MM.1S (cell line): ENCODE measurements at regions not wholly inside any gene's neighbourhood (a gene's known extent, or its start where the extent isn't known, plus 50 kb on each side); places are given as distances from the start of the nearest gene placed in this dataset.
"Not testable (repeated sequence)": the region's sequence is repeated elsewhere in the genome, so short reads cannot be mapped to it uniquely, and the experiment has no call there.

ENCODE experiments used
- DNase-seq: peaks from one replicate; pipeline ENCODE4 v3.0.0-alpha.2; 2015
- H2AFZ ChIP-seq: fragments of 300-600 bp; sonication (generic); 2 replicates; pipeline ENCODE4 v1.6.0; 2016; ENCODE audit warnings: antibody characterized with exemption, low read length
- H3F3A ChIP-seq: fragments of 300-600 bp; sonication (generic); 2 replicates; pipeline ENCODE4 v1.6.1; 2016; ENCODE audit warnings: mild to moderate bottlenecking, antibody characterized with exemption, low read length, moderate library complexity, mixed read lengths; ENCODE audit not compliant: insufficient read depth
- H3K27ac ChIP-seq: fragments of 300-600 bp; sonication (generic); 2 replicates; pipeline ENCODE4 v1.5.1; 2016; ENCODE audit warnings: mild to moderate bottlenecking, low read length
- H3K27me3 ChIP-seq: fragments of 300-600 bp; sonication (generic); replicated peaks from 2 replicates; pipeline ENCODE4 v1.6.0; 2016; ENCODE audit warnings: low read length; ENCODE audit not compliant: insufficient read depth
- H3K36me3 ChIP-seq: fragments of 300-600 bp; sonication (generic); replicated peaks from 2 replicates; pipeline ENCODE4 v1.6.1; 2016; ENCODE audit warnings: mild to moderate bottlenecking, low read length, mixed read lengths; ENCODE audit not compliant: insufficient read depth
- H3K4me1 ChIP-seq: fragments of 300-600 bp; sonication (generic); 2 replicates; pipeline ENCODE4 v1.6.1; 2016; ENCODE audit warnings: low read length, mixed read lengths
- H3K4me2 ChIP-seq: fragments of 300-600 bp; sonication (generic); 2 replicates; pipeline ENCODE4 v1.6.0; 2016; ENCODE audit warnings: low read depth, low read length
- H3K4me3 ChIP-seq: fragments of 300-600 bp; sonication (generic); 2 replicates; pipeline ENCODE4 v1.5.1; 2016; ENCODE audit warnings: low read length, mixed read lengths
- H3K79me2 ChIP-seq: fragments of 300-600 bp; sonication (generic); 2 replicates; pipeline ENCODE4 v1.6.1; 2016; ENCODE audit warnings: mixed run types, low read length, mixed read lengths
- H3K9ac ChIP-seq: fragments of 300-600 bp; sonication (generic); 2 replicates; pipeline ENCODE4 v1.6.1; 2016; ENCODE audit warnings: low read length, mixed read lengths
- H3K9me2 ChIP-seq: fragments of 300-600 bp; sonication (generic); replicated peaks from 2 replicates; pipeline ENCODE4 v1.6.1; 2016; ENCODE audit warnings: mild to moderate bottlenecking, low read length, mixed read lengths; ENCODE audit not compliant: insufficient read depth
- H3K9me3 ChIP-seq: fragments of 300-600 bp; sonication (generic); replicated peaks from 2 replicates; pipeline ENCODE4 v1.6.1; 2016; ENCODE audit warnings: mild to moderate bottlenecking, low read length, mixed read lengths; ENCODE audit not compliant: insufficient read depth
- H4K20me1 ChIP-seq: fragments of 300-600 bp; sonication (generic); 2 replicates; pipeline ENCODE4 v1.6.1; 2016; ENCODE audit warnings: mild to moderate bottlenecking, low read length, moderate library complexity, mixed read lengths; ENCODE audit not compliant: insufficient read depth
- EZH2 ChIP-seq: fragments of 300-600 bp; sonication (generic); optimal IDR thresholded peaks from 2 replicates; pipeline ENCODE3; 2017; ENCODE audit warnings: low read depth, mild to moderate bottlenecking, antibody characterized with exemption, low read length, mixed read lengths
- EZH2phosphoT487 ChIP-seq: fragments of 300-600 bp; sonication (generic); IDR thresholded peaks from 2 replicates; pipeline ENCODE4 v1.6.1; 2018; ENCODE audit warnings: antibody characterized with exemption, low read length
- TF ChIP-seq, protein P1 (sequence below): fragments of 300-600 bp; sonication (generic); IDR thresholded peaks from 2 replicates; pipeline ENCODE4 v1.5.1; 2016; ENCODE audit warnings: antibody characterized with exemption, low read length, mixed read lengths

- H3K9me2 ChIP-seq = no peaks in the 10 kb centered on the region
- H3K79me2 ChIP-seq = no peaks in the 10 kb centered on the region
- no peak for DNase-seq
- H3K4me3 ChIP-seq = no peak overlapping the region
- H2AFZ ChIP-seq = no peak overlapping the region
- no peak overlapping the region for H3K4me2 ChIP-seq
- TF ChIP-seq, protein P1, sequence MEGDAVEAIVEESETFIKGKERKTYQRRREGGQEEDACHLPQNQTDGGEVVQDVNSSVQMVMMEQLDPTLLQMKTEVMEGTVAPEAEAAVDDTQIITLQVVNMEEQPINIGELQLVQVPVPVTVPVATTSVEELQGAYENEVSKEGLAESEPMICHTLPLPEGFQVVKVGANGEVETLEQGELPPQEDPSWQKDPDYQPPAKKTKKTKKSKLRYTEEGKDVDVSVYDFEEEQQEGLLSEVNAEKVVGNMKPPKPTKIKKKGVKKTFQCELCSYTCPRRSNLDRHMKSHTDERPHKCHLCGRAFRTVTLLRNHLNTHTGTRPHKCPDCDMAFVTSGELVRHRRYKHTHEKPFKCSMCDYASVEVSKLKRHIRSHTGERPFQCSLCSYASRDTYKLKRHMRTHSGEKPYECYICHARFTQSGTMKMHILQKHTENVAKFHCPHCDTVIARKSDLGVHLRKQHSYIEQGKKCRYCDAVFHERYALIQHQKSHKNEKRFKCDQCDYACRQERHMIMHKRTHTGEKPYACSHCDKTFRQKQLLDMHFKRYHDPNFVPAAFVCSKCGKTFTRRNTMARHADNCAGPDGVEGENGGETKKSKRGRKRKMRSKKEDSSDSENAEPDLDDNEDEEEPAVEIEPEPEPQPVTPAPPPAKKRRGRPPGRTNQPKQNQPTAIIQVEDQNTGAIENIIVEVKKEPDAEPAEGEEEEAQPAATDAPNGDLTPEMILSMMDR = no peak
- TF ChIP-seq EZH2phosphoT487 = no peak
- no peak for TF ChIP-seq EZH2
- H3K9ac ChIP-seq = no peak overlapping the region
- no peaks in the 10 kb centered on the region for H3K9me3 ChIP-seq
- H3K27me3 ChIP-seq = no peaks in the 10 kb centered on the region
- H4K20me1 ChIP-seq = no peaks in the 10 kb centered on the region
- no peaks in the 10 kb centered on the region for H3K36me3 ChIP-seq
- no peak overlapping the region for H3K27ac ChIP-seq
- H3K4me1 ChIP-seq = no peaks in the 10 kb centered on the region
- no peaks in the 10 kb centered on the region for H3F3A ChIP-seq
These were observed 93.8 kb upstream of the PRDX6 start for GRCh38 chr1:173383351-173383750.

GRCh38 chr1:173388352-173388751 is 88.8 kb upstream of the PRDX6 start:
- H3K79me2 ChIP-seq = no peaks in the 10 kb centered on the region
- TF ChIP-seq EZH2phosphoT487 = no peak
- TF ChIP-seq EZH2 = no peak
- H3K9ac ChIP-seq = no peak overlapping the region
- no peak overlapping the region for H3K4me3 ChIP-seq
- no peaks in the 10 kb centered on the region for H4K20me1 ChIP-seq
- H3K9me3 ChIP-seq = no peaks in the 10 kb centered on the region
- H3K4me2 ChIP-seq = no peak overlapping the region
- no peaks in the 10 kb centered on the region for H3K9me2 ChIP-seq
- no peaks in the 10 kb centered on the region for H3K36me3 ChIP-seq
- H3F3A ChIP-seq = no peaks in the 10 kb centered on the region
- no peak for DNase-seq
- no peak overlapping the region for H2AFZ ChIP-seq
- H3K27ac ChIP-seq = no peak overlapping the region
- no peaks in the 10 kb centered on the region for H3K4me1 ChIP-seq
- no peaks in the 10 kb centered on the region for H3K27me3 ChIP-seq

GRCh38 chr1:173392895-173393658 is 84.1 kb upstream of the PRDX6 start:
- no peak for DNase-seq
- no peak overlapping the region for H3K4me2 ChIP-seq
- H2AFZ ChIP-seq = no peak overlapping the region
- no peaks in the 10 kb centered on the region for H3K9me3 ChIP-seq
- H3K27me3 ChIP-seq = no peaks in the 10 kb centered on the region
- no peaks in the 10 kb centered on the region for H3K9me2 ChIP-seq
- no peaks in the 10 kb centered on the region for H4K20me1 ChIP-seq
- TF ChIP-seq EZH2phosphoT487 (no peak), EZH2 (no peak)
- TF ChIP-seq, protein P1 = no peak
- H3K9ac ChIP-seq = no peak overlapping the region
- H3K36me3 ChIP-seq = no peaks in the 10 kb centered on the region
- no peak overlapping the region for H3K4me3 ChIP-seq
- H3F3A ChIP-seq = no peaks in the 10 kb centered on the region
- no peaks in the 10 kb centered on the region for H3K79me2 ChIP-seq
- no peaks in the 10 kb centered on the region for H3K4me1 ChIP-seq
- no peak overlapping the region for H3K27ac ChIP-seq

DNA sequence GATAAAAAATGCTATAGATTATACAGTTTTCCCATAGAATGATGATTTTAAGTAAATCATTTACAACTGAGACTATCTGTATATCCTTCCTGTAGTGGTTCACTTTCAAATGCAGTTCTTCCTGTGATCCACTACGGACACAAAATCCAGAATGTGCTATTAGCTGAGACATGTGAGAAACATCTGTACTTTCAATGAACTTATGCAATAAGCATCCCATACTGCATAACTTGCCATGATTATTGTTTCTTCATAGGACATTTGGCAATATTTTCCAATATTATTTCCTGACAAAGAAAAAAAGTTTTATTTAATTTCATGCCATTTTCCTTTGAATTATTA is 83.5 kb upstream of the PRDX6 start:
- Histone ChIP-seq H3K9me2 (no peaks in the 10 kb centered on the region), H3K27ac (no peak overlapping the region), H4K20me1 (no peaks in the 10 kb centered on the region), H3K27me3 (no peaks in the 10 kb centered on the region), H3K4me2 (no peak overlapping the region), H3K9ac (no peak overlapping the region), H3K4me3 (no peak overlapping the region), H2AFZ (no peak overlapping the region), H3F3A (no peaks in the 10 kb centered on the region), H3K36me3 (no peaks in the 10 kb centered on the region), H3K9me3 (no peaks in the 10 kb centered on the region), H3K4me1 (no peaks in the 10 kb centered on the region), H3K79me2 (no peaks in the 10 kb centered on the region)
- TF ChIP-seq, protein P1 = no peak
- no peak for TF ChIP-seq EZH2
- DNase-seq = no peak

GRCh38 chr1:173394813-173395212 is 82.3 kb upstream of the PRDX6 start:
- H2AFZ ChIP-seq, H3K4me1 ChIP-seq, H4K20me1 ChIP-seq, H3F3A ChIP-seq, H3K27ac ChIP-seq, H3K4me2 ChIP-seq, H3K9ac ChIP-seq, H3K9me2 ChIP-seq, H3K36me3 ChIP-seq, DNase-seq, H3K79me2 ChIP-seq, H3K27me3 ChIP-seq, H3K9me3 ChIP-seq, H3K4me3 ChIP-seq: not testable (repeated sequence)
